PC-9 (cell line): ENCODE measurements at regions not wholly inside any gene's neighbourhood (a gene's known extent, or its start where the extent isn't known, plus 50 kb on each side); places are given as distances from the start of the nearest gene placed in this dataset.

Experiments used
- BruUV-seq: library from RNA; stranded (reverse); fragments of 400-500 nt; replicated peaks from 2 replicates; lab custom pipeline; 2021; lab: Mats Ljungman, UMichigan
- CTCF ChIA-PET: fragments of 300-600 bp; sonication (Branson Sonifier 250); formaldehyde crosslinking; loops from one replicate; lab custom pipeline; 2022; ENCODE audit warnings: antibody characterized with exemption; lab: Charles Lee
- POLR2A ChIA-PET: fragments of 300-600 bp; sonication (Branson Sonifier 250); formaldehyde crosslinking; loops from one replicate; lab custom pipeline; 2022; ENCODE audit warnings: antibody characterized with exemption; ENCODE audit not compliant: unreplicated experiment; lab: Charles Lee
- DNase-seq, 2 experiments: peaks; one replicate each; pipeline versions ENCODE4 v3.0.0 to v3.0.0-alpha.2; 2015 to 2022; ENCODE audit warnings: mixed read lengths in 1 of 2
- H2AFZ ChIP-seq: fragments of 200-600 bp; sonication (generic); 2 replicates; pipeline ENCODE4 v1.8.1; 2017; ENCODE audit warnings: antibody characterized with exemption
- H3F3A ChIP-seq: fragments of 200-600 bp; sonication (generic); 2 replicates; pipeline ENCODE4 v1.8.1; 2017; ENCODE audit warnings: antibody characterized with exemption, mild to moderate bottlenecking, low read depth; ENCODE audit not compliant: insufficient read depth
- H3K27ac ChIP-seq: fragments of 200-600 bp; sonication (generic); 2 replicates; pipeline ENCODE4 v1.6.1; 2016; ENCODE audit warnings: mixed run types
- H3K27me3 ChIP-seq: fragments of 200-600 bp; sonication (generic); 2 replicates; pipeline ENCODE4 v1.6.1; 2016; ENCODE audit warnings: low read depth, mixed run types; ENCODE audit not compliant: insufficient read depth
- H3K36me3 ChIP-seq: fragments of 200-600 bp; sonication (generic); 2 replicates; pipeline ENCODE4 v1.6.1; 2016; ENCODE audit warnings: low read depth, mixed run types
- H3K4me1 ChIP-seq: fragments of 200-600 bp; sonication (generic); replicated peaks from 2 replicates; pipeline ENCODE4 v1.6.1; 2016; ENCODE audit warnings: mixed run types; ENCODE audit not compliant: insufficient read depth
- H3K4me2 ChIP-seq: fragments of 200-600 bp; sonication (generic); 2 replicates; pipeline ENCODE4 v1.6.1; 2017; ENCODE audit warnings: mixed run types
- H3K4me3 ChIP-seq: fragments of 200-600 bp; sonication (generic); 2 replicates; pipeline ENCODE4 v1.6.1; 2016; ENCODE audit warnings: mixed run types
- H3K79me2 ChIP-seq: fragments of 200-600 bp; sonication (generic); 2 replicates; pipeline ENCODE4 v1.6.1; 2017; ENCODE audit warnings: low read depth, mixed run types
- H3K9me2 ChIP-seq: fragments of 200-600 bp; sonication (generic); 2 replicates; pipeline ENCODE4 v1.8.1; 2017; ENCODE audit warnings: mild to moderate bottlenecking; ENCODE audit not compliant: insufficient read depth
- H3K9me3 ChIP-seq: fragments of 200-600 bp; sonication (generic); 2 replicates; pipeline ENCODE4 v1.8.1; 2016; ENCODE audit warnings: low read depth; ENCODE audit not compliant: insufficient read depth
- H4K20me1 ChIP-seq: fragments of 200-600 bp; sonication (generic); 2 replicates; pipeline ENCODE4 v1.8.1; 2017; ENCODE audit not compliant: insufficient read depth
- CTCF ChIP-seq: fragments of 200-600 bp; sonication (generic); conservative IDR thresholded peaks from 2 replicates; pipeline ENCODE4 v1.6.1; 2017; ENCODE audit warnings: mixed run types, antibody characterized with exemption, mild to moderate bottlenecking, moderate library complexity
- EZH2 ChIP-seq: fragments of 200-600 bp; sonication (generic); IDR thresholded peaks from 2 replicates; pipeline ENCODE4 v1.8.0; 2017; ENCODE audit warnings: antibody characterized with exemption, low read depth
- intact Hi-C: fragments of 100-400 bp; cut with micrococcal nuclease; formaldehyde crosslinking; loops from one replicate; pipeline ENCODE4 v1.10.0; 2022; ENCODE audit not compliant: unreplicated experiment

GRCh38 chr17:14699574-14700185 lies 398.8 kb downstream of the HS3ST3B1 start:
- no peak overlapping the region for H2AFZ ChIP-seq
- H4K20me1 ChIP-seq, result no peaks in the 10 kb centered on the region
- CTCF ChIA-PET, result no interaction called here
- POLR2A ChIA-PET, result no interaction called here
- H3K79me2 ChIP-seq, result no peaks in the 10 kb centered on the region
- H3K9me2 ChIP-seq, result no peaks in the 10 kb centered on the region
- H3K4me3 ChIP-seq, result no peak overlapping the region
- H3K4me2 ChIP-seq, result no peak overlapping the region
- no peaks in the 10 kb centered on the region for H3K9me3 ChIP-seq
- no TSS peak for BruUV-seq
- no peaks in the 10 kb centered on the region for H3F3A ChIP-seq
- DNase-seq, result no peak
- H3K36me3 ChIP-seq, result no peaks in the 10 kb centered on the region
- H3K27ac ChIP-seq, result no peak overlapping the region
- H3K4me1 ChIP-seq, result no peaks in the 10 kb centered on the region
- H3K27me3 ChIP-seq, result peaks cover 9% of the 10 kb centered on the region; the same call in 1 of the 2 replicates
- TF ChIP-seq CTCF, result no peak
- no peak for TF ChIP-seq EZH2
- intact Hi-C loops, result no loop called here

GRCh38 chr17:14693382-14693781 lies 392.5 kb downstream of the HS3ST3B1 start:
- TF ChIP-seq EZH2, result no peak
- no peak for TF ChIP-seq CTCF
- BruUV-seq, result no TSS peak
- intact Hi-C loops, result no loop called here
- Histone ChIP-seq H3F3A (no peaks in the 10 kb centered on the region), H3K36me3 (no peaks in the 10 kb centered on the region), H3K4me3 (no peak overlapping the region), H2AFZ (no peak overlapping the region), H3K27ac (no peak overlapping the region), H3K4me1 (no peaks in the 10 kb centered on the region), H4K20me1 (no peaks in the 10 kb centered on the region), H3K79me2 (no peaks in the 10 kb centered on the region), H3K27me3 (no peaks in the 10 kb centered on the region), H3K4me2 (no peak overlapping the region), H3K9me2 (no peaks in the 10 kb centered on the region), H3K9me3 (no peaks in the 10 kb centered on the region)
- ChIA-PET CTCF (no interaction called here), POLR2A (interaction anchor here (0.6 kb wide), 1 partner anchor 341 kb away, joined by 11 read pairs; no protein-coding TSS in a partner anchor)
- DNase-seq, result no peak

DNA sequence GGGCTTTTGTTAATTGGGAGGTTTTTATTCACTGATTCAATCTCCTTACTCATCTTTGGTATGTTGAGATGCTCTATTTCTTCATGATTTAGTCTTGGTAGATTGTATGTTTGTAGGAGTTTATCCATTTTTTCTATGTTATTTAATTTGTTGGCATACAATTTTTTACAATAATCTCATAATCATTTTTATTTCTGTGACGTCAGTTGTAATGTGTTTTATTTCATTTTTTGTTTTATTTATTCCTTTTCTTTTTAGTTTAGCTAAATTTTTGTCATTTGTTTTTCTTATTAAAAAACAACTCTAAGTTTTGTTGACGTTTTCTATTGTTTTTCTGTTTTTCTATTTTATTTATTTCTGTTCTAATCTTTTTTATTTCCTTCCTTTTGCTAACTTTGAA lies 389.8 kb downstream of the HS3ST3B1 start:
- H3F3A ChIP-seq, result no peaks in the 10 kb centered on the region
- DNase-seq, result no peak
- no peaks in the 10 kb centered on the region for H3K9me2 ChIP-seq
- BruUV-seq, result no TSS peak
- TF ChIP-seq CTCF, result no peak
- TF ChIP-seq EZH2, result no peak
- H3K27ac ChIP-seq, result no peak overlapping the region
- H2AFZ ChIP-seq, result no peak overlapping the region
- H3K4me3 ChIP-seq, result no peak overlapping the region
- no peak overlapping the region for H3K4me2 ChIP-seq
- no peaks in the 10 kb centered on the region for H3K36me3 ChIP-seq
- intact Hi-C loops, result no loop called here
- H3K79me2 ChIP-seq, result no peaks in the 10 kb centered on the region
- POLR2A ChIA-PET, result no interaction called here
- H3K9me3 ChIP-seq, result no peaks in the 10 kb centered on the region
- no peaks in the 10 kb centered on the region for H4K20me1 ChIP-seq
- CTCF ChIA-PET, result no interaction called here
- no peaks in the 10 kb centered on the region for H3K4me1 ChIP-seq
- H3K27me3 ChIP-seq, result no peaks in the 10 kb centered on the region
